NCI-H69 (cell line): ENCODE measurements at regions not wholly inside any gene's neighbourhood (a gene's known extent, or its start where the extent isn't known, plus 50 kb on each side); places are given as distances from the start of the nearest gene placed in this dataset.
"Not testable (repeated sequence)": the region's sequence is repeated elsewhere in the genome, so short reads cannot be mapped to it uniquely, and the experiment has no call there.

Experiments used
- DNase-seq: peaks from one replicate; lab custom pipeline; 2025; lab: John Stamatoyannopoulos, UW

DNA sequence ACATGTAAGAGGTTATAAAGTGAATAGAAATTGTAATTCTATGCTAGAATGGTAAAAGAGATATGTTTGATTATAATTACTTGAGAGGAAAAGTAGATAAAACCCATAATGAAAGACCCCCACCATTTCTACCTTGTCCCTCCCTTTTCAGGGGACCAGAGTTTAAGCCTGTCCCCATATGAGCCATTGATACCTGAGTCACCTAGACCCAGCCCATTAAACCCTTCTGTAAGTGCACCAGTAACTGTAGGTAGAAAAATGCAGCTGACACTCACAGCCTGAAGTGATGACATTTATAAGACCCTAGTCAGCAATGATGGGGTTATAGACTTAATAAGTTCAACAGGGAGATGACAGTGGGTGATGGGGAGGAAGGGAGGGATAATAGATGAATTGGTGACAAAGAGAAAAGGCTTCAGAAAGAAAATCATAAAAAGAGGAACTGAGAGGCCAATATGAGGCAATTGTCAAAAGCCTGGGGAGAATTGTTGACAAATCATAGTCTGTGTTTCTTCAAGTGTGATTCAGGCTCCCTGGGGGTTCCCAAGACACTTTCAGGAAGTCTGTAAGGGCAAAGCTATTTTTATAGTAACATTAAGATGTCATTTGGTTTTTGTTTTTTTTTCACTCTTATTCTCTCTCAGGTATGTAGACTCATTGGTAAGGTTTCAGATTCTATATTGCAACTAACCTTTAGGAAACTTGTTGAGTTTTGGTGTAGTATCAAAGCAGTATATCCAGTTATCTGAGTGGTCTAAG, 544.2 kb downstream of the SATB2 start:
- DNase-seq: no peak

- DNase-seq: no peak
Measured at GRCh38 chr2:198909525-198910267, 548.0 kb downstream of the SATB2 start.

GRCh38 chr2:198905881-198906612, 551.7 kb downstream of the SATB2 start:
- DNase-seq: no peak

DNA sequence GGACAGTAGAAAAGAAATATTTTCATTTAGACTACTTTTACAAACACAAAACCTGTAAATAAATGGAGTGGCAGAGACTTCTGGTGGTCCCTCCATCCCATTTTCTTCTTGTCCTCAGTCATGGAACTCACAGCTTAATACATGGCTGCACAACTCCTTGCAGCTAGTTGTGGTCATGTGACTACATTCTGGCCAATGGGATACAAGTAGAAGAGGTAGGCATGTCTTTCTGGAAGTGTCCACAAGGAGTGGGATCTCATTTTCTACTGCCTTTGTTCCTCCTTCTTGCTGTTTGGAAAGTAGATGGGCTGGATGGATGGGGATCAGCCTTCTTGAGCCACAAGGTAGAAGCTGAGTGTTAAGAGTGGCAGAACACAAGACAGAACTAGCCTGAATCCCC, 555.8 kb downstream of the SATB2 start:
- DNase-seq: no peak

- DNase-seq: no peak
Measured at GRCh38 chr2:198900141-198900540, 557.6 kb downstream of the SATB2 start.

DNA sequence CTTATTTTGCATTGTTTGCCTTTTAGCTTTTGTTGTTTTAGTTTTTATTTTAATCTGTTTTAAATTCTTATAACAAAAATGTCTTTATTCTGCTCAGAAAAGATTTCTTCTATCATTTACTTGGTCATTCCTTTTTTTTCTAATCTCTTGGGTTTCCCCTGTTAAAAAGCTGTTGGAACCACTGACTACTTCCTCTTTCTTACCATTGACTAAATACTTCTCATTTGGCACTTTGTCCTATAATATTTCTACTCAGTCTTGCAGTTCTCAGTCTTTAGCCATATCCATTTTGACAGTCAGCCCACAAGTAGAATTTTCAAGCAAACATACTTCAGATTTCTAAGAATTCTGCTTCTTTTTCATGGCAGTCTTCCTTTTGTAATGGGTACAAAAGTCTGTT, 567.2 kb downstream of the SATB2 start:
- no peak for DNase-seq

DNA sequence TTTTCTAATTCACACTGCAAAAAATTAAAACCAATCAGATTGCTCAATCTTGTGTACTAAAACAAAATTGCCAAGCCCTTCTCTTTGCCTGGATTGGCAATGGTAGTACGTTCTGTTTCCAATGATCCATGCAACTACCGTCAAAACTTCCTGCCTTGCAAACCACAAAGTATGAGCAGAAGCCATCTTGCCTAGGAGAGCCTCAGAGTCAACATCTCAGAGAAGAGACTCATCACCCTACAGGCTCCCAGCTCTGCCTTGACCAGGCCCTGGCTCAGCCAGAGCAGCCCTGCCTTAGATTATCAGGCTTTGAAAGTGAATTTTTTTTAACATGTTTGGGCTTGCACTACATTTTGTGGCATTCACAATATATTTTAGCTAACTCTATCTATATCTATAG, 574.1 kb downstream of the SATB2 start:
- DNase-seq: no peak

DNA sequence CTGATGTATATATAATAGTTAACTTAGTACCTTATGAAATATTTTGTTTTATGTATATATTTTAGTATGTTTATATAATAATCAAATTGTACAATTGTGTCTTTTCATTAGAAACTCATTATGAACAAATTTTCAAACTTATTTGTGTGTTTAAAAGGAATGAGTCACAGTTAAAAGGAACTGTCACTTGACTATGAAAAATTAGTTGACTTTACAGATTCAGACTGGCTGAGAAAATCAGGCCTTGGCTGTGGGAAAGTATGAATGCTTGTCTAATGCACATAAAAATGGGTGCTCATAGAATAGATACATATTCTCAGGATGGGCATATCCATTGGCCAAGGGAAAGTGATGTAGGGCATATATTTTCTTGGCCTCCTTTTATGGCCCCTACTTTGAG, 576.8 kb downstream of the SATB2 start:
- no peak for DNase-seq

GRCh38 chr2:198880421-198880820, 577.3 kb downstream of the SATB2 start:
- no peak for DNase-seq

GRCh38 chr2:198874472-198874858, 583.3 kb downstream of the SATB2 start:
- no peak for DNase-seq

- DNase-seq: no peak
Measured at GRCh38 chr2:198873503-198874471, 584.0 kb downstream of the SATB2 start.

- no peak for DNase-seq
Measured at GRCh38 chr2:198863655-198864054, 594.1 kb downstream of the SATB2 start.

DNA sequence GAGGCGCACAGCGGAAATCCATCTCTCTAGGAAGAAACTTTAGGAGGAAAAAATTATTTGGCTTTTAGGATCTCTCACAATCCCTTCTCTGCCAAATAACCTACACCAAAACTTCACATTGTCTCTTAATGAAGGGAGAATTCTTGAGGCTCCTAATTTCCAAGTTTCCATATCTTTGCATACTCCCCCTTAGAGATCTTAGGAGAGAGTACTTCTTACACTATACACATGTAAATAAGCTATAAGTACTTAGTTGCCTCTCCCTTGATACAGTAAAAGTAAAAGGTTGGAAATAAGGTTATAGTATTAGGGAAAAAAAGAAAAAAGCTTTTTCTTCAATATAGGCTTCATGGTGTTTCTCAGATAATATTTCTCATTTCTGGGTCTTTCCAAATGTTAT, 596.7 kb downstream of the SATB2 start:
- DNase-seq: no peak

GRCh38 chr2:198857246-198857645, 600.5 kb downstream of the SATB2 start:
- no peak for DNase-seq

DNA sequence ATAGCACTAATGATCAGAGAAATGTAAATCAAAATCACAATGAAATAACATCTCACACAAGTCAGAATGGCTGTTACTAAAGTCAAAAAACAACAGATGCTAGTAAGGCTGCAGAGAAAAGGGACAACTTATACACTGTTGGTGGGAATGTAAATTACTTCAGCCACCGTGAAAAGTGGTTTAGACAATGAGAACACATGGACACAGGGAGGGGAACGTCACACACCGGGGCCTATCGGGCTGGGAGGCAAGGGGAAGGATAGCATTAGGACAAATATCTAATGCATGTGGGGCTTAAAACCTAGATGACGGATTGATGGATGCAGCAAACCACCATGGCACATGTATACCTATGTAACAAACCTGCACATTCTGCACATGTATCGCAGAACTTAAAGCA, 602.0 kb downstream of the SATB2 start:
- not testable (repeated sequence) for DNase-seq

GRCh38 chr2:198852248-198852647, 605.5 kb downstream of the SATB2 start:
- DNase-seq: no peak

DNA sequence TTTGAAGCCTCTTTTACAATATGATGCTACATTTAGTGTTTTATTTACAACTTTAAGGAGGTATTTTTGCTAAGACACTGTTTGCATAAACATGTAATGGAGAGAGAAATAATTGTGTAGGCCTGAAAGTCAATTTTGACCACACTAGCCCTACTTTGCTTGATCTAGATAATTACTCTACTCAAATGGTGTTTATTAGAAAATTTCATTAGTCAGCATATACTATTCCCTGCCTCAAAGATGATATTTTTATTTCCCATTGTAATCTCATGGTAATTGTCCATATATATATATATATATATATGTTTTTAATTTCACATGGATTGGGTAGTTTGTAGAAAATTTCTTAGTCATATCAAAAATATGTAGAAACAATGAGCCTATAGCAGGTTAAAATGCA, 632.2 kb downstream of the SATB2 start:
- DNase-seq: no peak

GRCh38 chr2:198817536-198817935, 640.2 kb downstream of the SATB2 start:
- no peak for DNase-seq

DNA sequence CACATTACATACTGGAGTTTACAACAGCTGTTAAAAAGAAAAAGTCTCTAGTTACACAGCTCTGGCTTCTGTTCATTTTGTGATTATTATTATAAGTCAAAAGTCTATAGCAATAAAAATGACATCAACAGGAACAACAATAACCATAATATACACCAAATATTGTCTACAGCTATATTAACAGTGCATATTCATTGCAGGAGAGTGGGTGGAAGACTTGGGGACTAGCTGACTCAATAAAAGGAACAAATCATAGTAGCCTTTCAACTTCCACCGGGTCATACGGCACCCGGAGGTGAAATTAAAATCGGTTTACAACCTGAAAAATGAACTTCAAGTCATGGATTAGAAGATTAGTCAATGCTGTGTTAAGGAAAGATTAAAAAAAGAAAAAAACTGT, 642.1 kb downstream of the SATB2 start:
- no peak for DNase-seq

- DNase-seq: no peak
Measured at GRCh38 chr2:198811198-198811597, 646.5 kb downstream of the SATB2 start.

- no peak for DNase-seq
Measured at GRCh38 chr2:198809976-198810375, 647.8 kb downstream of the SATB2 start.

- DNase-seq: no peak
Measured at GRCh38 chr2:198807131-198807530, 650.6 kb downstream of the SATB2 start.
